GM12878 (cell line): ENCODE measurements at regions not wholly inside any gene's neighbourhood (a gene's known extent, or its start where the extent isn't known, plus 50 kb on each side); places are given as distances from the start of the nearest gene placed in this dataset.

Experiments
- ATAC-seq: fragments of 200-7000 bp; cut with Tn5 transposase; 3 replicates; pipeline ENCODE4 v1.9.1; 2020; ENCODE audit warnings: mild to moderate bottlenecking, moderate library complexity
- BruUV-seq: library from RNA; stranded (reverse); fragments of 400-500 nt; replicated peaks from 2 replicates; lab custom pipeline; 2021; lab: Mats Ljungman, UMichigan
- CTCF ChIA-PET: fragments of 300-600 bp; sonication (Branson Sonifier 250); formaldehyde crosslinking; extraction: SDS; loops from one replicate; lab custom pipeline; 2021; ENCODE audit warnings: inconsistent platforms; lab: Yijun Ruan, JAX
- POLR2A ChIA-PET: fragments of 350-600 bp; formaldehyde crosslinking; extraction: SDS; loops from one replicate; lab custom pipeline; 2021; ENCODE audit warnings: inconsistent platforms; lab: Charles Lee
- RAD21 ChIA-PET: fragments of 300-600 bp; sonication (Branson Sonifier 250); formaldehyde crosslinking; loops from one replicate; lab custom pipeline; 2023; ENCODE audit warnings: antibody characterized with exemption; ENCODE audit not compliant: unreplicated experiment; lab: Charles Lee
- SMC1A ChIA-PET: fragments of 300-600 bp; sonication (Branson Sonifier 250); formaldehyde crosslinking; loops from one replicate; lab custom pipeline; 2023; ENCODE audit not compliant: unreplicated experiment, uncharacterized antibody; lab: Charles Lee
- DNase-seq: peaks from one replicate; pipeline ENCODE4 v3.0.0-alpha.2; 2011; ENCODE audit warnings: low read depth, low spot score
- FAIRE-seq: peaks from 3 replicates; lab custom pipeline; 2011; peaks lifted over from hg19 to GRCh38; lab: Jason Lieb, UNC
- H2AFZ ChIP-seq: 2 replicates; pipeline ENCODE4 v1.6.0; 2011; ENCODE audit warnings: low read depth, low read length, control low read depth; ENCODE audit not compliant: control insufficient read depth
- H3K27ac ChIP-seq: 2 replicates; pipeline ENCODE4 v1.5.1; 2011; ENCODE audit warnings: control low read depth; ENCODE audit not compliant: control insufficient read depth, insufficient read depth
- H3K27me3 ChIP-seq, 2 experiments: replicated peaks in 1 of 2; 2 replicates each; pipeline versions ENCODE4 v1.6.0 to v1.6.1; 2011; ENCODE audit warnings: low read length in 1 of 2; ENCODE audit not compliant: control insufficient read depth in 2 of 2, insufficient read depth in 2 of 2
- H3K36me3 ChIP-seq, 2 experiments: 2 replicates each; pipeline ENCODE4 v1.5.1; 2011; ENCODE audit warnings: low read length in 1 of 2; ENCODE audit not compliant: control insufficient read depth in 2 of 2, insufficient read depth in 2 of 2
- H3K4me1 ChIP-seq: 2 replicates; pipeline ENCODE4 v1.6.1; 2011; ENCODE audit warnings: mild to moderate bottlenecking, low read length, moderate library complexity, mixed read lengths; ENCODE audit not compliant: control insufficient read depth, insufficient read depth
- H3K4me2 ChIP-seq: 2 replicates; pipeline ENCODE4 v1.6.0; 2011; ENCODE audit warnings: control low read depth; ENCODE audit not compliant: control insufficient read depth, insufficient read depth
- H3K4me3 ChIP-seq: fragments of 200-600 bp; sonication (generic); 2 replicates; pipeline ENCODE4 v1.5.1; 2016
- H3K79me2 ChIP-seq: 2 replicates; pipeline ENCODE4 v1.6.0; 2011; ENCODE audit warnings: low read length; ENCODE audit not compliant: control insufficient read depth, insufficient read depth
- H3K9ac ChIP-seq: 2 replicates; pipeline ENCODE4 v1.8.0; 2011; ENCODE audit warnings: low read length, control low read depth, mixed read lengths; ENCODE audit not compliant: control insufficient read depth, insufficient read depth
- H3K9me3 ChIP-seq: replicated peaks from 3 replicates; pipeline ENCODE4 v1.5.1; 2011; ENCODE audit warnings: mild to moderate bottlenecking, low read length; ENCODE audit not compliant: control insufficient read depth, insufficient read depth
- H4K20me1 ChIP-seq: 2 replicates; pipeline ENCODE4 v1.6.0; 2011; ENCODE audit not compliant: control insufficient read depth, insufficient read depth
- ASH2L ChIP-seq: fragments of 300-600, 200-600 bp; sonication (generic); IDR thresholded peaks from 2 replicates; pipeline ENCODE4 v1.6.1; 2017; ENCODE audit warnings: low read depth, mild to moderate bottlenecking, borderline replicate concordance
- BCL11A ChIP-seq: IDR thresholded peaks from 2 replicates; pipeline ENCODE4 v1.6.1; 2011; ENCODE audit warnings: low read depth, low read length
- CHD2 ChIP-seq: IDR thresholded peaks from 2 replicates; pipeline ENCODE4 v1.6.1; 2011; ENCODE audit warnings: low read depth, low read length, improper control_type of control experiment, borderline replicate concordance
- CREM ChIP-seq: IDR thresholded peaks from 2 replicates; pipeline ENCODE4 v1.6.1; 2014; ENCODE audit warnings: antibody characterized with exemption, low read depth
- ESRRA ChIP-seq: IDR thresholded peaks from 2 replicates; pipeline ENCODE4 v1.6.1; 2012; ENCODE audit warnings: mild to moderate bottlenecking, low read length, improper control_type of control experiment
- FOS ChIP-seq: IDR thresholded peaks from 3 replicates; pipeline ENCODE4 v1.6.1; 2011; ENCODE audit warnings: borderline replicate concordance; ENCODE audit not compliant: insufficient read length; ENCODE audit errors: extremely low read depth
- HCFC1 ChIP-seq: fragments of 150-350 bp; IDR thresholded peaks from 2 replicates; pipeline ENCODE4 v1.6.1; 2014; ENCODE audit warnings: low read length
- HDAC2 ChIP-seq: fragments of 200-600 bp; sonication (generic); IDR thresholded peaks from 2 replicates; pipeline ENCODE4 v1.6.1; 2017
- KDM1A ChIP-seq: fragments of 200-600 bp; sonication (generic); IDR thresholded peaks from 2 replicates; pipeline ENCODE4 v1.6.1; 2016; ENCODE audit warnings: borderline replicate concordance
- MEF2A ChIP-seq: IDR thresholded peaks from 2 replicates; pipeline ENCODE4 v1.6.1; 2011; ENCODE audit warnings: low read depth, mild to moderate bottlenecking, low read length, moderate library complexity; ENCODE audit not compliant: insufficient read depth
- POLR2A ChIP-seq: IDR thresholded peaks from 2 replicates; pipeline ENCODE4 v1.6.1; 2011; ENCODE audit warnings: low read depth, mild to moderate bottlenecking, low read length
- POLR2AphosphoS2 ChIP-seq: IDR thresholded peaks from 2 replicates; pipeline ENCODE4 v1.6.1; 2011; ENCODE audit warnings: low read depth, mild to moderate bottlenecking, low read length, improper control_type of control experiment, moderate library complexity
- RCOR1 ChIP-seq: conservative IDR thresholded peaks from 2 replicates; pipeline ENCODE4 v1.6.1; 2012; ENCODE audit warnings: low read depth, low read length, improper control_type of control experiment
- SIN3A ChIP-seq: IDR thresholded peaks from 2 replicates; pipeline ENCODE4 v1.6.1; 2012; ENCODE audit warnings: low read depth, low read length, improper control_type of control experiment
- SMAD5 ChIP-seq: IDR thresholded peaks from 2 replicates; pipeline ENCODE4 v1.6.1; 2016; ENCODE audit warnings: antibody characterized with exemption, low read depth
- SMC3 ChIP-seq: IDR thresholded peaks from 2 replicates; pipeline ENCODE4 v1.6.1; 2011; ENCODE audit warnings: low read length, improper control_type of control experiment, borderline replicate concordance
- SP1 ChIP-seq: IDR thresholded peaks from one replicate; pipeline ENCODE4 v1.6.1; 2011; ENCODE audit warnings: low read depth, low read length
- SUPT20H ChIP-seq: IDR thresholded peaks from 2 replicates; pipeline ENCODE4 v1.6.1; 2011; ENCODE audit warnings: low read depth, mild to moderate bottlenecking, low read length, moderate library complexity, borderline replicate concordance; ENCODE audit not compliant: control insufficient read depth
- SUZ12 ChIP-seq: fragments of 200-600 bp; sonication (generic); IDR thresholded peaks from one replicate; pipeline ENCODE4 v1.6.1; 2018; ENCODE audit warnings: antibody characterized with exemption, mild to moderate bottlenecking; ENCODE audit not compliant: unreplicated experiment
- ZNF24 ChIP-seq: fragments of 450-650 bp; IDR thresholded peaks from 2 replicates; pipeline ENCODE4 v1.6.1; 2017; ENCODE audit warnings: antibody characterized with exemption, mild to moderate bottlenecking
- WGBS: methylation state at CpG from one replicate; pipeline ENCODE4 v1.1.6; 2016; ENCODE audit warnings: low lambda C conversion rate; ENCODE audit not compliant: insufficient replicate concordance, insufficient coverage; ENCODE audit errors: missing lambda C conversion rate; 5-methylcytosine and 5-hydroxymethylcytosine counted together
- in situ Hi-C: fragments of 300-500 bp; cut with MboI; formaldehyde crosslinking; loops from 9 replicates; pipeline ENCODE4 v1.14.3; 2018; ENCODE audit warnings: mixed read lengths
- intact Hi-C: fragments of 100-400 bp; cut with micrococcal nuclease; formaldehyde crosslinking; loops from one replicate; pipeline ENCODE4 v1.14.2; 2022; ENCODE audit not compliant: unreplicated experiment

GRCh38 chr15:57772223-57772957 lies 65.9 kb downstream of the POLR2M start:
- Histone ChIP-seq H3K27ac (no peak overlapping the region), H3K79me2 (no peaks in the 10 kb centered on the region), H3K4me1 (no peaks in the 10 kb centered on the region), H4K20me1 (no peaks in the 10 kb centered on the region), H3K36me3 (no peaks in the 10 kb centered on the region), H3K27me3 (no peaks in the 10 kb centered on the region), H3K4me2 (no peak overlapping the region), H3K9me3 (no peaks in the 10 kb centered on the region), H3K9ac (no peak overlapping the region), H3K4me3 (no peak overlapping the region), H2AFZ (no peak overlapping the region)
- ChIA-PET POLR2A (no interaction called here), SMC1A (no interaction called here), CTCF (no interaction called here), RAD21 (no interaction called here)
- WGBS: 47% methylated on average over 7 of the region's 7 CpGs
- FAIRE-seq (no peak), DNase-seq (no peak), ATAC-seq (no peak)
- no TSS peak for BruUV-seq
- in situ Hi-C loops: no loop called here
- intact Hi-C loops: no loop called here
- TF ChIP-seq KDM1A (no peak), BCL11A (no peak), SUZ12 (no peak), SIN3A (no peak), ESRRA (no peak), SMAD5 (no peak), FOS (no peak), HDAC2 (no peak), CHD2 (no peak), SP1 (no peak), CREM (no peak), HCFC1 (no peak), SMC3 (no peak), POLR2A (no peak), MEF2A (no peak), RCOR1 (no peak), SUPT20H (no peak), POLR2AphosphoS2 (no peak), ASH2L (no peak), ZNF24 (no peak)
